ENCODE measurements at regions not wholly inside any gene's neighbourhood (a gene's known extent, or its start where the extent isn't known, plus 50 kb on each side); places are given as distances from the start of the nearest gene placed in this dataset.
A peak's percentile ranks its signal among the peaks of the same experiment; 100 is the strongest.

GRCh38 chr18:65415098-65415497 lies 335.7 kb upstream of the CDH7 start:
- Mint-ChIP-seq H3K27me3 (ENCODE audit: low read depth) (no peaks in the 10 kb centered on the region), H3K4me3 (no peak overlapping the region), H3K9me3 (peaks cover 17% of the 10 kb centered on the region; the same call in 1 of the 2 replicates), H3K4me1 (peaks cover 13% of the 10 kb centered on the region), H3K27ac (0 out of 2 replicates have a peak overlapping the region, but pooled peaks have one; percentile 61), H3K36me3 (no peaks in the 10 kb centered on the region)
- ChIA-PET CTCF (no interaction called here), POLR2A (no interaction called here)
- DNase-seq (ENCODE audit: low spot score) (no peak), ATAC-seq (peak; percentile 90)
- TF ChIP-seq ZNF416 (CRISPR knock-in tag; IDR thresholded peaks at IDR 0.05): no peak
- TF ChIP-seq FOXP4 (CRISPR knock-in tag; IDR thresholded peaks at IDR 0.05): no peak
- no peak for TF ChIP-seq RELA (CRISPR knock-in tag; IDR thresholded peaks at IDR 0.05; ENCODE audit: borderline replicate concordance)
- TF ChIP-seq ZNF232 (CRISPR knock-in tag; IDR thresholded peaks at IDR 0.05): no peak
- TF ChIP-seq PRDM15 (CRISPR knock-in tag; IDR thresholded peaks at IDR 0.05): no peak
- no peak for TF ChIP-seq GRHL2 (CRISPR knock-in tag; IDR thresholded peaks at IDR 0.05; ENCODE audit: insufficient replicate concordance, severe bottlenecking)
- no peak for TF ChIP-seq TEAD4 (CRISPR knock-in tag; IDR thresholded peaks at IDR 0.05)

- POLR2A ChIA-PET: no interaction called here
- Mint-ChIP-seq H3K9me3 (peaks cover 16% of the 10 kb centered on the region; the same call in 1 of the 2 replicates), H3K27ac (no peak overlapping the region), H3K4me1 (peaks cover 13% of the 10 kb centered on the region), H3K4me3 (no peak overlapping the region), H3K36me3 (no peaks in the 10 kb centered on the region), H3K27me3 (ENCODE audit: low read depth) (no peaks in the 10 kb centered on the region)
- DNase-seq (ENCODE audit: low spot score) (no peak), ATAC-seq (no peak)
- CTCF ChIA-PET: no interaction called here
- TF ChIP-seq SMAD3 (CRISPR knock-in tag; IDR thresholded peaks at IDR 0.05; ENCODE audit: borderline replicate concordance) (no peak), ZNF396 (CRISPR knock-in tag; IDR thresholded peaks at IDR 0.05; ENCODE audit: borderline replicate concordance) (no peak), ZNF512 (CRISPR knock-in tag; IDR thresholded peaks at IDR 0.05; ENCODE audit: borderline replicate concordance) (no peak), ZMAT4 (CRISPR knock-in tag; IDR thresholded peaks at IDR 0.05) (no peak), E2F4 (CRISPR knock-in tag; IDR thresholded peaks at IDR 0.05; ENCODE audit: borderline replicate concordance, low read depth) (no peak), MAX (CRISPR knock-in tag; IDR thresholded peaks at IDR 0.05) (no peak), OVOL2 (CRISPR knock-in tag; IDR thresholded peaks at IDR 0.05; ENCODE audit: borderline replicate concordance) (no peak), SP1 (CRISPR knock-in tag; conservative IDR thresholded peaks at IDR 0.05) (no peak), CDX4 (CRISPR knock-in tag; IDR thresholded peaks at IDR 0.05; ENCODE audit: borderline replicate concordance) (no peak), GRHL2 (CRISPR knock-in tag; IDR thresholded peaks at IDR 0.05; ENCODE audit: insufficient replicate concordance, severe bottlenecking) (no peak), ZNF263 (CRISPR knock-in tag; IDR thresholded peaks at IDR 0.05; ENCODE audit: low read depth) (no peak), USF1 (CRISPR knock-in tag; IDR thresholded peaks at IDR 0.05) (no peak), MLX (CRISPR knock-in tag; IDR thresholded peaks at IDR 0.05) (no peak)
Observed at GRCh38 chr18:65414501-65414900, 336.3 kb upstream of the CDH7 start.
